ENCODE measurements at regions not wholly inside any gene's neighbourhood (a gene's known extent, or its start where the extent isn't known, plus 50 kb on each side); places are given as distances from the start of the nearest gene placed in this dataset.

- Histone ChIP-seq H3K4me2 (ENCODE audit: insufficient read depth, low read length) (no peak overlapping the region), H3K9me3 (replicated peaks; ENCODE audit: control insufficient read depth, insufficient read depth, low read depth, low read length) (no peaks in the 10 kb centered on the region), H2AFZ (ENCODE audit: low read depth, low read length) (no peak overlapping the region), H3K9ac (ENCODE audit: insufficient read depth in 1 of 2, low read depth in 2 of 2, low read length in 2 of 2) (no peak overlapping the region), H3K27me3 (ENCODE audit: control insufficient read depth in 2 of 2, insufficient read depth in 2 of 2, low read length in 2 of 2) (no peaks in the 10 kb centered on the region), H3K4me1 (replicated peaks in 1 of 2; ENCODE audit: control insufficient read depth in 2 of 2, insufficient read depth in 2 of 2, low read length in 2 of 2) (no peaks in the 10 kb centered on the region), H3K36me3 (ENCODE audit: control insufficient read depth, insufficient read depth, low read length) (no peaks in the 10 kb centered on the region), H3K79me2 (ENCODE audit: control insufficient read depth, insufficient read depth, low read length) (no peaks in the 10 kb centered on the region), H3K27ac (ENCODE audit: extremely low read depth, low read depth, low read length) (no peak overlapping the region), H4K20me1 (replicated peaks; ENCODE audit: control insufficient read depth, insufficient read depth, low read length) (no peaks in the 10 kb centered on the region), H3K9me1 (ENCODE audit: control insufficient read depth, insufficient read depth, low read length) (no peaks in the 10 kb centered on the region), H3K4me3 (no peak overlapping the region)
- TF ChIP-seq FOXK2 (conservative IDR thresholded peaks at IDR 0.05 in 1 of 2, IDR thresholded peaks at IDR 0.05 in 1 of 2; ENCODE audit: low read depth in 2 of 2) (no peak), IFI16 (CRISPR knock-in tag; IDR thresholded peaks at IDR 0.05) (no peak), ZBTB11 (CRISPR knock-in tag; IDR thresholded peaks at IDR 0.05) (no peak), ZBTB1 (CRISPR knock-in tag; IDR thresholded peaks at IDR 0.05; ENCODE audit: borderline replicate concordance, low read depth) (no peak), MBD1 (CRISPR knock-in tag; IDR thresholded peaks at IDR 0.05) (no peak), STAG1 (CRISPR knock-in tag; IDR thresholded peaks at IDR 0.05; ENCODE audit: borderline replicate concordance) (no peak), ZNF431 (CRISPR knock-in tag; IDR thresholded peaks at IDR 0.05) (no peak), ZSCAN29 (IDR thresholded peaks at IDR 0.05) (no peak), ZBTB26 (CRISPR knock-in tag; IDR thresholded peaks at IDR 0.05) (no peak), PHB (CRISPR knock-in tag; IDR thresholded peaks at IDR 0.05) (no peak), ZNF695 (CRISPR knock-in tag; IDR thresholded peaks at IDR 0.05) (no peak), CSDE1 (IDR thresholded peaks at IDR 0.05) (no peak), ZNF263 (CRISPR knock-in tag; IDR thresholded peaks at IDR 0.05; ENCODE audit: borderline replicate concordance) (no peak), TCF7L2 (IDR thresholded peaks at IDR 0.05; ENCODE audit: low read depth, low read length) (no peak), CHD2 (IDR thresholded peaks at IDR 0.05; ENCODE audit: low read depth, low read length) (no peak), KLF1 (tag; IDR thresholded peaks at IDR 0.05) (no peak), XRCC4 (IDR thresholded peaks at IDR 0.05; ENCODE audit: extremely low read depth, insufficient read depth, insufficient read length) (no peak), LEF1 (IDR thresholded peaks at IDR 0.05) (no peak), NR2C2 (CRISPR knock-in tag; IDR thresholded peaks at IDR 0.05) (no peak), NR2C2 (tag; IDR thresholded peaks at IDR 0.05) (no peak), L3MBTL2 (IDR thresholded peaks at IDR 0.05) (no peak)
- FAIRE-seq (no peak), ATAC-seq (no peak), DNase-seq (ENCODE audit: extremely low read depth in 1 of 4, low spot score in 3 of 4) (no peak)
- no TSS peak for BruUV-seq (replicated peaks)
- POLR2A ChIA-PET, result no interaction called here
- CTCF ChIA-PET (ENCODE audit: low intra/inter-chr PET ratio), result no interaction called here
- 3% methylated on average over 3 of the region's 7 CpGs for WGBS (ENCODE audit: insufficient coverage, low coverage, missing lambda C conversion rate)
- intact Hi-C loops (cut with micrococcal nuclease), result no loop called here
- in situ Hi-C loops (cut with MboI), result no loop called here
These were observed 271.2 kb downstream of the FGF9 start for GRCh38 chr13:21942061-21942460.
